NB4 (cell line): ENCODE measurements at regions not wholly inside any gene's neighbourhood (a gene's known extent, or its start where the extent isn't known, plus 50 kb on each side); places are given as distances from the start of the nearest gene placed in this dataset.

Experiments
- DNase-seq: peaks from one replicate; pipeline ENCODE4 v3.0.0; 2010; ENCODE audit warnings: low read depth
- H3K4me3 ChIP-seq: one replicate; pipeline ENCODE4 v1.5.1; 2011; ENCODE audit warnings: mild to moderate bottlenecking, low read depth, low read length, moderate library complexity
- MYC ChIP-seq: IDR thresholded peaks from 2 replicates; pipeline ENCODE4 v1.6.1; 2011; ENCODE audit warnings: low read depth, low read length
- POLR2A ChIP-seq: IDR thresholded peaks from 2 replicates; pipeline ENCODE4 v1.6.1; 2011; ENCODE audit warnings: mild to moderate bottlenecking; ENCODE audit not compliant: insufficient read length; ENCODE audit errors: extremely low read depth
- TF ChIP-seq, protein P1 (sequence below): IDR thresholded peaks from 2 replicates; pipeline ENCODE4 v1.6.1; 2011; ENCODE audit warnings: low read depth, low read length
- TF ChIP-seq, protein P2 (sequence below): IDR thresholded peaks from one replicate; pipeline ENCODE4 v1.5.1; 2012; ENCODE audit warnings: low read depth, low read length

DNA sequence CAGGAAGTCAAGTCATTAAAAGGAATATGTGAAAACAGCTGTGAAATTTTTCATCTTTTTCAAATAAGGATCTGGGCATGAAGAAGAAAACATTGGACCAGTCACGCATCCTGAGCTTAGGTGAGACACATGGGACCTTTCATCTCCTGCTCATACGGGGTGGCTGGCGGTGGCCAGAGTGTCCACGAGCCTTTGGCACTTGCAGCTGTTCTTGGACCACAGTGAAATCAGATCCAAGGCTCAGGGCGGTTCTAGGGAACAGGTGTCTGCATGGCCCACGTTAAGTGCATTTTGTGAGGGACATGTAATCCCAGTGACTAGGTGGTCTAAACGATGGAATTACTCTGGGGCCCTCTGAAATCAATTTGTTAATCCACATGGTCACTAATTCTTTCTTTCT, 212.7 kb upstream of the COPS8 start:
- no peak overlapping the region for H3K4me3 ChIP-seq
- no peak for DNase-seq
- TF ChIP-seq, protein P1, sequence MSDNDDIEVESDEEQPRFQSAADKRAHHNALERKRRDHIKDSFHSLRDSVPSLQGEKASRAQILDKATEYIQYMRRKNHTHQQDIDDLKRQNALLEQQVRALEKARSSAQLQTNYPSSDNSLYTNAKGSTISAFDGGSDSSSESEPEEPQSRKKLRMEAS: no peak
- TF ChIP-seq MYC (no peak), POLR2A (no peak)
- TF ChIP-seq, protein P2, sequence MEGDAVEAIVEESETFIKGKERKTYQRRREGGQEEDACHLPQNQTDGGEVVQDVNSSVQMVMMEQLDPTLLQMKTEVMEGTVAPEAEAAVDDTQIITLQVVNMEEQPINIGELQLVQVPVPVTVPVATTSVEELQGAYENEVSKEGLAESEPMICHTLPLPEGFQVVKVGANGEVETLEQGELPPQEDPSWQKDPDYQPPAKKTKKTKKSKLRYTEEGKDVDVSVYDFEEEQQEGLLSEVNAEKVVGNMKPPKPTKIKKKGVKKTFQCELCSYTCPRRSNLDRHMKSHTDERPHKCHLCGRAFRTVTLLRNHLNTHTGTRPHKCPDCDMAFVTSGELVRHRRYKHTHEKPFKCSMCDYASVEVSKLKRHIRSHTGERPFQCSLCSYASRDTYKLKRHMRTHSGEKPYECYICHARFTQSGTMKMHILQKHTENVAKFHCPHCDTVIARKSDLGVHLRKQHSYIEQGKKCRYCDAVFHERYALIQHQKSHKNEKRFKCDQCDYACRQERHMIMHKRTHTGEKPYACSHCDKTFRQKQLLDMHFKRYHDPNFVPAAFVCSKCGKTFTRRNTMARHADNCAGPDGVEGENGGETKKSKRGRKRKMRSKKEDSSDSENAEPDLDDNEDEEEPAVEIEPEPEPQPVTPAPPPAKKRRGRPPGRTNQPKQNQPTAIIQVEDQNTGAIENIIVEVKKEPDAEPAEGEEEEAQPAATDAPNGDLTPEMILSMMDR: no peak

DNA sequence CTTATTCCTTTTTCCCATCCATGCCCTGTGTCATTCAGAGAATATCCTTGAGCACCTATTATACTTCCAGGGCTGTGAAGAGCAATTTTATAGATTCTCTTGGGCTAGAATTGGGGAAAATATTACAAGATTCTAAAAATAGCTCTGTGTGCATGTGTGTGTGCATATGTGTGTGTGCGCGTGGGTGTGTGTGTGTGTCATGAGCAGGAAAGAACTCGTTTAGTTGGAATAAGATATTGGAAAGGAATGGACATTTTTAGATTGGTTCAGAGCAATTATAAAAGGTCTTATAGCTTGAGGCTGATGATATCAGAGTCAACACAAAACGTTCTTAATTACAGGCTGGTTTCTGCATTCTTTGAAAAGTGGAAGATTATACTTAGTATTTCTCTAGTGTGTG, 212.1 kb upstream of the COPS8 start:
- no peak overlapping the region for H3K4me3 ChIP-seq
- DNase-seq: no peak
- TF ChIP-seq MYC (no peak), POLR2A (no peak)
- TF ChIP-seq, protein P2: no peak
- TF ChIP-seq, protein P1: no peak

DNA sequence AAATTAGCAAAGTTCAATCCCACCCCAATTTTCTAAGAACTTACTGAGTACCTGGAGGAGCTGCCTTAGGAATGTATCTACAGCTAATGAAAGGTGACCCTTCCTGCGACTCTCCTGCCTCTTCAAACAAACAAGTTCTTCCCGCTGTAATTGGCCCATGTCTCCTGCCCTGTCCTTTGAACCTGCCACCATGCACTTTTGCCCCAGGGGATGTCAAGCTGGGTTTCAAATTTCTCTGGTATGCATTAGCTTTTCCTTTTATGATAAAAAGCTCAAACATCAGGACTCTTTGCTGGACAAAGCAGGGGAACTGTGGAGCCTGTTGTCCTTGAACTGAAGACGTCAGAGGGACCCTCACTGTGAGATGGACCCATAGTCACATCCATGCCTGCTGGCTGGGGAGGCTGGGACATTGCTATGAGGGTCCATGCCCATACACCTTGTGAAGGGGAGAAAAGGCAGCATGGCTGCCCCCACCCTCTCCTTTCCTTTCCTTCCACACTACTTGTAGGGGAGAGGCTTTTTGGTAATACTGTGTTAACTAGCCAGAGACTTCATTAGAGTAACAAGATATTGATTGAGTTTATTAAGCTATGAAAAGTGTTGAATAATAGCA, 210.7 kb upstream of the COPS8 start:
- TF ChIP-seq, protein P1: no peak
- TF ChIP-seq MYC (no peak), POLR2A (no peak)
- TF ChIP-seq, protein P2: no peak
- DNase-seq: no peak
- no peak overlapping the region for H3K4me3 ChIP-seq

DNA sequence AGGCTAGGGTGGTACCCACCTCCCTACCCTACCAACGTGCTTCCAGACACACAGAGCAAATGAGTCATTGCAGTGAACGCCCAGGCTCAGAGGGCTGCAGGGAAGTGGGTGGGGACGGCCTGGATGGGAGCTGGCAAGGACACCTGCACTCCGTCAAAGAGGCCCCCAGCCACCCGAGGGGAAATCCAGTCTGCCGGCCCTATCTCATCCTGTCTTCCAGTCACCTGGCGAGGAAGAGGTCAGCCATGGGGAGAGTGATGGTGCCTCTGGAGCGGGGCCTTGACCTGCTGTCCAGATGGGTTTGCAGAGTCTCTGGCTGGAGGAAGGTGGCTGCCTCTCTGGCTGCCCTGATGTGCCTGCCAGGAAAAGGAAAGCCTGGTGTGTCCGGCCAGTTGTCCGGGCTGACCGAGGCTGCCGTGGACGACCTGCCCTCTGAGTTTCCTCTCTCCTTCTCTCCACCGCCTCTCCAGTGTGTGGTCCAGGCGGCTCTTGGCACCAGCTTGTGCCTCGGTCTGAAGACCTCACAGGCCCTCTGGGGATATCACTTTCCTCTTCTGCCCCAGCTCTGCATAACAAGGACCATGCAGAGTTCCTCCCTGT, 209.7 kb upstream of the COPS8 start:
- TF ChIP-seq, protein P2: no peak
- no peak overlapping the region for H3K4me3 ChIP-seq
- no peak for DNase-seq

DNA sequence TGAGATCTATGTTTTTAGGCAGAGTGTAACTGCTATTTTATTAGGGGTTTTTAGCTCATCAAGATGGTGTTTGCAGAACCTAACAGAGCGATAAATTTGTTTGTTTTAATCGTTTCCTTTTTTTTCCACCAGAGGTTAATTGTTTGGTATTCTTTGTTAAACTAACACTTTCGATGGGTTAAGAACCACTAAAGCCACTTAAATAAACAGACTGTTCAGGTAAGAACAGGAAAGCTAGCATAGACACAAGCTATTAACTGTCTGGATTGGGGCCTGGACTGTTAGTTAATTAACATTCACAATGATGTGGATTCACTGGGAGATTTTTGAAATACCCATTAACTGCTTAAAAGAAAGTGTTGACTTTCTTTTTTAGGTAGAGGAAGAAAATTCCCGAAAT, 209.0 kb upstream of the COPS8 start:
- no peak overlapping the region for H3K4me3 ChIP-seq
- TF ChIP-seq POLR2A: no peak
- no peak for TF ChIP-seq MYC
- TF ChIP-seq, protein P1: no peak
- TF ChIP-seq, protein P2: no peak
- no peak for DNase-seq

DNA sequence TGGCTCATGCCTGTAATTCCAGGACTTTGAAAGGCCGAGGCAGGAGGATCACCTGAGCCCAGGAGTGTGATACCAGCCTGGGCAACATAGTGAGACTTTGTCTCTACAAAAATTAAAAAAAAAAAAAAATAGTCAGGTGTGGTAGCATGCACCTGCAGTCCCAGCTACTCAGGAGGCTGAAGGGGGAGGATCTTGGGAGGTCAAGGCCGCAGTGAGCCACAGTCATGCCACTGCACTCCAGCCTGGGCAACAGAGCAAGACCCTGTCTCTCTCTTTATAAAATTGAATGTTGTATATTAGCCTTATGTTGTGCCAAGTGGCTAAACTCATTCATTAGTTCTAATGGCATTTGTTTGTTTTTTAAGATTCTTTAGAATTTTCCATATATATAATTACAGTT, 207.7 kb upstream of the COPS8 start:
- DNase-seq: no peak
- TF ChIP-seq MYC: no peak
- TF ChIP-seq, protein P2: no peak
- TF ChIP-seq, protein P1: no peak
- TF ChIP-seq POLR2A: no peak
- H3K4me3 ChIP-seq: no peak overlapping the region
